HG03442 (cell line): ENCODE measurements at regions not wholly inside any gene's neighbourhood (a gene's known extent, or its start where the extent isn't known, plus 50 kb on each side); places are given as distances from the start of the nearest gene placed in this dataset.
"Not testable (repeated sequence)": the region's sequence is repeated elsewhere in the genome, so short reads cannot be mapped to it uniquely, and the experiment has no call there.

ENCODE experiments used
- ATAC-seq: cut with Tn5 transposase; IDR thresholded peaks from one replicate; pipeline ENCODE4 v1.9.1; 2021; ENCODE audit warnings: mild to moderate bottlenecking, moderate library complexity; ENCODE audit not compliant: unreplicated experiment

DNA sequence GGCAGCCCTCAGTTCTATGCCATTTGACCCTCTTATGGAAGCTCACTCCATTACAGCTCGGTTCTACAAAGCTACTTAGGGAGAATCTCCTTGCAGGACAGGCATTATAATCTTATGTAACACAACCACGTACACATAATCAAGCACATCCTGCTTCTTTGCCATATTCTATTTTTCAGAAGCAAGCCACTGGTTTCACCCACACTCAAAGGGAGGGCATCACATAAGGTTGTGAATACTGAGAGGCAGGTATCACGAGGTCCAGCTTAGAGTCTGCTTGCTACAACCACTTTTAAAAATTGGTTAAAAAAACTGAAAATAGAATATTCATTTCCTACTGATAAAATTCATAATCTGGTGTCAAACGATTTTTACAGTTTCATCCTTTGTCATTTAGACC lies 589.2 kb downstream of the SLC16A7 start:
- ATAC-seq = no peak

DNA sequence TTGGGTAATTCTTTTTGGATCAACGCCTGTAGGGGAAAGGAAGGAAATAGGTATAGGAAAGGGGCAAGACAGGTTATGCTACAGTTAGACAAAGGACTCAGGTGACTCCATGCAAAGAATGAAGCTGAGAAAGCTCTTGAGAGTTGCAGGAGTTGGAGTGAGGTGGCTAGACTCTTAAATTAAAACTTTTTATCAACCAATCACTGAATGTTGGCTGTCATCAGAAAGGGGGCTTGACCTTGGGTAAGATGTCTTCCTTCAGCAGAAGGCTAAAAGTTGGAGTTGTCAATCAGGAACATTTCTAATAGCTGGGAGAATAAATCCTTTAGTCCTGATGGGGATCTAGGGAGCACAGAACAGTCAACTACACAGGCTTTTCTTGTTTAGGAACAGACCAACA lies 595.4 kb downstream of the SLC16A7 start:
- ATAC-seq = no peak

DNA sequence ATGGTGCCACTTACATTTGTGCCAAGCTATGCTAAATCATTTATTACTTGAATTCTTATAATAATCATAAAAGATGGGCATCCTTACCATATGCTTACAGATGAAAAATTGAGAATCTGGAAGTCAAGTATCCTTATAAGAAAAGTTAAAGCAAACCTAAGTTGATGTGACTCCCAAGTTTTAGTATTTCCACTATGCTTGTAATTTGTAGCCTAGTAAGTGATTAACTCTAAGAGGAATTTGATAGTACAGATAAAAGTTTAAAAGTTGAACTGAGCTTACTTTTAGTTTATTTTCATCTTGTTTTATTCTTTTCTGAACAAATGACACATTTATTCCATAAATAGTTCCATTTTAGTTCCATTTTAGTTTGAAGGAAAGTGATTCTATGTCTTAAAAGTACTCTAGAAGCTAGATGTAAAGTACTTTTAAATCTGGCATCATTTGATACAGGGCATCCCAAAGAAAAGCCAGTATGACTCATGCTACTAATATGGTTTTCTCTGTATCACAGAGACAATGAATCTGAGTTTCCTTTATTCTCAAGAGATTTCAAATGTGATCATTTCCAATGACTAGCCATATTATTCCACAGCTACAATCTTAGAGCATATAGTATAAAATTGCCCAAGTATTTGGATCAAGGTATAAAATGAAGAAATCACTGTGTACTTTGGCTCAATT lies 596.0 kb downstream of the SLC16A7 start:
- no peak for ATAC-seq

DNA sequence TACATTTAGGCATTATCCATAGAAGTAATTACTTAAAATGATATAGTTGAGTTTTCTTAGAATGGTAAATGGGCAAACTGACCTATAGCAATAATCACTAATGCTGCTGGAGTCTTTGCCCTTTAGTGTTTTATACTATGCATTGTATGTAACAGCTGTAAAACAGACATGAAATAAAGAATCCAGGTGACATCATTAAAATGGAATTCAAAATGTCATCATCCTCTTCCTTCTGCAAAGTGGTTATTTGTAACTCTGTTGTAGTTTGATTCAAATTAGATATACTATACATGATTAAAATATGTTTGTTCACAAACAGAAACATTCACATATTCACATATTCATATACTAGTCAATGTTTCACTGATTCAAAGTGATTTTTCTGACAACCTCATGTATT lies 598.8 kb downstream of the SLC16A7 start:
- ATAC-seq = no peak

- ATAC-seq = no peak
These were observed 599.7 kb downstream of the SLC16A7 start for GRCh38 chr12:60195483-60195882.

DNA sequence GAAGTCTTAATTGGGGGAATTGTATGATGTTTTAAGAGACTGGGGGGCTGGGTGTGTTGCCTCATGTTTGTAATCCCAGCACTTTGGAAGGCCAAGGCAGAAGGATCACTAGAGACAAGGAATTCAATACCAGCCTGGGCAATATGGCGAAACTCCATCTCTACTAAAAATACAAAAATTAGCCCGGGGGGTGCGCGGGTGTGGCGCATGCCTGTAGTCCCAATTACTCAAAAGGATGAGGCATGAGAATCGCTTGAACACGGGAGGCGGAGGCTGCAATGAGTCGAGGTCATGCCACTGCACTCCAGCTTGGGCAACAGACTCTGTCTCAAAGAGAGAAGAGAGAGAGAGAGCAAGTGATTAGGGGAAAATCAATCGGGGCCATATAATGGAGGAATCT lies 600.5 kb downstream of the SLC16A7 start:
- ATAC-seq = no peak

- no peak for ATAC-seq
These were observed 601.8 kb downstream of the SLC16A7 start for GRCh38 chr12:60197589-60197988.

- no peak for ATAC-seq
These were observed 606.1 kb downstream of the SLC16A7 start for GRCh38 chr12:60201891-60202290.

DNA sequence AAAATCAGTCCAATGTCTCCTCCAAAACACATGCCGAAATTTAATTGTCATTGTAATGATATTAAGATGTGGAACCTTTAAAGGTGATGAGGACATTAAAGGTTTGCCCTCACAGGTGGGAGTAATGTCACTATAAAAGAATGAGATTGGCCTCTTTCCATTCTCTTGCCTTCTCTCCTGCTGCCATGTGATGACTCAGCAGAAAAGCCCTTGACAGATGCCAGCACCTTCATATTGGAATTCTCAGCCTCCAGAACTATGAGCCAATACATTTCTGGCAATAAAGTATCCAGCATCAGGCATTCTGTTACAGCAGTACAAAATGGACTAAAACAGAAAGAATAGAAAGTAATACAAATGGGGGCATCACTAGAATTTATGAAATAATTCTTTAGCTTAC lies 609.7 kb downstream of the SLC16A7 start:
- no peak for ATAC-seq

DNA sequence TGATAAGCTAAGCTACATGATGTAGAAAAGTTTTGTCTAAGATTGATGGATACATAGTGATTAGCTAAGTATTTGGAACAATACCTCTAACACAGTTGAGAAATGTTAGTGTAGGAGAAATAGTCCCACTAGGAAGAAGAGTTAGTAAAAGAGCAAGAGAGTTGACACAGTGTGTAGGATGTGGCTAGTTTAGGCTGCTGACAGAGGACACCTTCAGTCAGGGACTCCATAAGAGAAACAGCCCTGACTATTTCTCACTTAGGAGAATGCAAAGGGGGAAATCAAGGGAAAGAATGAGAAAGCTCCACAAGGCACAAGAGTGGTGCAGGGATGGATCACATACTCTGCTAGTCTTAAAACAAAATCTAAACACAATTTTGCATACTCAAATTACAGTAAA lies 613.7 kb downstream of the SLC16A7 start:
- ATAC-seq = no peak

- no peak for ATAC-seq
These were observed 614.1 kb downstream of the SLC16A7 start for GRCh38 chr12:60209933-60210332.

GRCh38 chr12:60210756-60211155 lies 614.9 kb downstream of the SLC16A7 start:
- ATAC-seq = no peak

DNA sequence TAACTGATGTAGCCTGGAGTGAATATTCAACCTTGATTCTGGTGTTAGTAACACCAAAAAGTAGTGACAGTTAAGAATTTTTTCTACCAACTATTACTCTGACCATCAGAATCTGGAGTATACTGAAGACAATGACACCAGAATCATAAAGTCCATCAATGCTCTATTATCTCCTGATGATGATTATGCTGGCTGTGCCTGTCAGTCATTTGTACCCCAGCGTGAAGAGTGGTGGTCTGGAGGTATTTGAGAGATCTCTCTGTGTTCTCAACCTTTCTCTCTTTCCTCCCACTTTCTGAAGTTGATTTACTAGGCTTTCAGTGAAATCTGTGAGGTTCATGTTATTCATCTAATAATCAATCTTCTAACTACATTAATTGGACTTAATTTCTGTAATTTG lies 615.4 kb downstream of the SLC16A7 start:
- ATAC-seq = no peak

DNA sequence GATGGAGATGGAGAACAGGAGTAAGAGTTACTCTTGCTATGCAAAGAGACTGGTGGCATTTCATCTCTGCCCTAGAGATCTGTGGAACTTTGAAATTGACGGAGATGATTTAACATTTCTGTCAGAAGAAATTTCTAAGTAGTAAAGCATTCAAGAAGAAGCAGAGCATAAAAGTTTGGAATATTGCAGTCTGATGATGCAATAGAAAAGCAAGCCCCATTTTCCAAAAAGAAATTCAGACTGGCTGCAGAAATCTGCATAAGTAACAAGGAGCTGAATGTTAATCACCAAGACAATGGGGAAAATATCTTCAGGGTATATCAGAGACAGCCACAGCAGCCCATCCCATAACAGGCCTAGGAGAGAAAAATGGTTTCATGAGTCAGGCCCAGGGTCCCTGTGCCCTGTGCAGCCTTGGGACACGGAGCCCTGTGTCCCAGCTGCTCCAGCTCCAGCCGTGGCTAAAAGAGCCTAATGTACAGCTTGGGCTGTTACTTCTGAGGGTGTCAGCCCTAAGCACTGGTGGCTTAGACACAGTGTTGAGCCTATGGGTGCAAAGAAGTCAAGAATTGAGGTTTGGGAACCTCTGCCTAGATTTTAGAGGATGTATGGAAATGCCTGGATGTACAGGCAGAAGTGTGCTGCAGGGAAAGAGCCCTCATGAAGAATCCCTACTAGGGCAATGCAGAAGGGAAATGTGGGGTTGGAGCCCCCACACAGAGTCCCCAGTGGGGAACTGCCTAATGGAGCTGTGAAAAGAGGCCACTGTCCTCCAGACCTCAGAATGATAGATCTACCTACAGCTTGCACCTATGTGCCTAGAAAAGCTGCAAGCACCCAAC lies 616.6 kb downstream of the SLC16A7 start:
- no peak for ATAC-seq

- not testable (repeated sequence) for ATAC-seq
These were observed 617.4 kb downstream of the SLC16A7 start for GRCh38 chr12:60213272-60213671.

DNA sequence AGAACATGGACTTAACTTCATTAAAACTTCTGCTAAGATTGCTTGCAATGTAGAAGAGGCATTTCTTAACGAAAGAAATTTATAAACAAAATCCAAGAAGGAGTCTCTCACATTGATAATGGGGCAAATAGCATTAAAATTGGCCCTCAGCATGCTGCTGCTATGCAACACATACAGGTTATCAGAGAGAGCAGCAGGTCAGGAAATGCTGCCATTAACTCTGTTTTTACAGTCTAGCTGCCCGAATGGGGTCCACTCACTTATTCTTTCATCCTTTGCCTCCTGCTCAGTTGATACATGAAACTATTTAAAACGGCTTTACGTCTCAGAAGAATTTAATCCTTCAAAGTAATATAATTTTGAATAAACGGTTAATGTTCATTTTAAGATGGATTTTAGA lies 620.4 kb downstream of the SLC16A7 start:
- ATAC-seq = no peak

DNA sequence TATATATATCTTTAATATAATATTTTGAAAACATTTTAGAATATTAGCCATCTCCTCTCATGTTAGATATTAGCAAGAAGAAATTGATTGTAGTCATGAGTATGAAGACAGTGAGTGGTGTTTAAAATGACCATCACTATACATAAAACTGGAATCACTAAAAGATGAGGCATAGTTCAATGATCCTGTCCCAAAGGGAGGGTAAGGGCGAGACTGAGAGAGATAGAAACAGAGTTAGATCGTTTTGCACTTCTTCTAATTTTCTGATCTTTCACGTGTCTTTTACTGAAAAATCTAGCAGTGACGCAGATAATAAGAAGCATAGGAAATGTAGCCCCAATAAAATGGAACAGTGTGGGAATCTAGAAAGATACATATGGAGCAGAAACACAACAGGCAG lies 627.4 kb downstream of the SLC16A7 start:
- no peak for ATAC-seq

- no peak for ATAC-seq
These were observed 629.6 kb downstream of the SLC16A7 start for GRCh38 chr12:60225216-60226000.

GRCh38 chr12:60227916-60228315 lies 632.1 kb downstream of the SLC16A7 start:
- no peak for ATAC-seq

- ATAC-seq = no peak
These were observed 634.2 kb downstream of the SLC16A7 start for GRCh38 chr12:60230056-60230455.

DNA sequence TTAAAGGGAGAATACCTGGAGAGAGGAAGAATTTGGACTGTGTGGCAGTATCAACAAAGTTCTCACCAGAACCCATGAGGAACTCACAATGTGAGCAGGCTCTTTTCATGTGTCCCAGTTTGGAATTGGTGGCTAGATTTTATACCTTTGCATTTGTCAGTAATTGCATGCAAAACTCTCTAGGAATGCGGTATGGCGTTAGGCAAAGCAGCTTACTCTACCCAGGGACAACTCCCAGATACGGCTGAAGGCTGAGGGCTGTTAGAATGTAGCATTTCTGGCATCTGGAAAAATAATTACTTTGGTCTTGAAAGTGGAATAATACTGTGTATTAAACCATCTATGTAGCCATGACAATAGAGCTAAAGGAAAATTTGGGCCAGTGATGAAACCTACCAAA lies 635.5 kb downstream of the SLC16A7 start:
- no peak for ATAC-seq
